Spleen (tissue), 11 donors: ENCODE measurements at regions not wholly inside any gene's neighbourhood (a gene's known extent, or its start where the extent isn't known, plus 50 kb on each side); places are given as distances from the start of the nearest gene placed in this dataset.

ENCODE experiments used
- DNase-seq: peaks from one replicate; pipeline ENCODE4 v3.0.0-alpha.2; 2020
- H3K27ac ChIP-seq, 8 donors: fragments of 200-600 bp; sonication (generic) in 7 of 8; 1 replicate in 4 of 8; 2 replicates in 4 of 8; pipeline versions ENCODE4 v1.5.0 to v1.8.0; 2016 to 2021; ENCODE audit warnings: inconsistent platforms in 4 of 8, mild to moderate bottlenecking in 4 of 8, moderate library complexity in 1 of 8
- H3K27me3 ChIP-seq, 7 donors: fragments of 200-600 bp; sonication (generic) in 6 of 7; replicated peaks in 1 of 7; 1 replicate in 4 of 7; 2 replicates in 3 of 7; pipeline versions ENCODE4 v1.5.0 to v1.8.0; 2016 to 2021; ENCODE audit warnings: inconsistent platforms in 3 of 7, mild to moderate bottlenecking in 1 of 7
- H3K36me3 ChIP-seq, 6 donors: fragments of 200-600 bp; sonication (generic) in 5 of 6; 1 replicate in 4 of 6; 2 replicates in 2 of 6; pipeline versions ENCODE4 v1.5.0 to v1.8.0; 2016 to 2021; ENCODE audit warnings: inconsistent platforms in 2 of 6
- H3K4me1 ChIP-seq, 6 donors: fragments of 200-600 bp; sonication (generic) in 5 of 6; 1 replicate in 3 of 6; 2 replicates in 3 of 6; pipeline versions ENCODE4 v1.5.0 to v1.8.0; 2016 to 2021; ENCODE audit warnings: inconsistent platforms in 3 of 6
- H3K4me3 ChIP-seq, 8 donors: fragments of 200-600 bp; sonication (generic) in 7 of 8; 1 replicate in 4 of 8; 2 replicates in 4 of 8; pipeline versions ENCODE4 v1.5.0 to v1.8.0; 2016 to 2021; ENCODE audit warnings: inconsistent platforms in 4 of 8, mild to moderate bottlenecking in 4 of 8, moderate library complexity in 2 of 8
- H3K9me3 ChIP-seq, 8 donors: fragments of 200-600 bp; sonication (generic) in 7 of 8; 1 replicate in 4 of 8; 2 replicates in 4 of 8; pipeline versions ENCODE4 v1.5.0 to v1.8.0; 2016 to 2021; ENCODE audit warnings: inconsistent platforms in 4 of 8
- POLR2A ChIP-seq, 3 donors: fragments of 450-650 bp; IDR thresholded peaks; one replicate each; pipeline ENCODE4 v1.5.1; 2017; ENCODE audit warnings: antibody characterized with exemption in 3 of 3, mild to moderate bottlenecking in 1 of 3
- POLR2AphosphoS5 ChIP-seq, 3 donors: sonication (generic); formaldehyde crosslinking; IDR thresholded peaks; one replicate each; pipeline ENCODE4 v1.5.1; 2017; ENCODE audit warnings: antibody characterized with exemption in 3 of 3
- WGBS, 5 donors: extraction: QIAGEN DNeasy Blood & Tissue Kit in 3 of 5; methylation state at CpG; one replicate each; pipeline versions ENCODE4 v1.1.5 to v1.1.7; 2013 to 2018; 5-methylcytosine and 5-hydroxymethylcytosine counted together
- intact Hi-C: fragments of 100-400 bp; cut with DNase I; formaldehyde crosslinking; loops from one replicate; pipeline ENCODE4 v1.15.0; 2023; ENCODE audit warnings: low total_unique reads
- TF ChIP-seq, protein P1 (sequence below), 11 experiments: fragments of 200-600 bp in 7 of 11; fragments of 450-650 bp in 4 of 11; sonication (generic) in 4 of 11; IDR thresholded peaks in 8 of 11; conservative IDR thresholded peaks in 3 of 11; 1 replicate in 7 of 11; 2 replicates in 4 of 11; pipeline versions ENCODE4 v1.4.0 to v1.8.0; 2016 to 2021; ENCODE audit warnings: antibody characterized with exemption in 11 of 11, inconsistent platforms in 4 of 11, mild to moderate bottlenecking in 1 of 11
- donor health status: healthy with polysubstance abuse.
- donor health status: DM: no; HTN: no; CAD: no; lungs with moderate emphysema.
- donor health status: DM: no; HTN: no; CAD: no.
- donor health status: Bipolar disorder and iron deficiency.
- donor health status: healthy.
- donor health status: DM: no; HTN: no; CAD: no.
- donor health status: DM: yes; HTN: yes; CAD: no.

GRCh38 chr2:234683950-234684349, 187.1 kb upstream of the ARL4C start:
- H3K9me3 ChIP-seq, result no peaks in the 10 kb centered on the region
- intact Hi-C loops, result no loop called here
- H3K4me3 ChIP-seq, result no peak overlapping the region
- H3K36me3 ChIP-seq, result no peaks in the 10 kb centered on the region
- no peak for DNase-seq
- peaks cover 0 to 3% (median 0%) of the 10 kb centered on the region in 7 donors for H3K27me3 ChIP-seq
- TF ChIP-seq POLR2AphosphoS5 (IDR thresholded peaks at IDR 0.05), result no peak
- TF ChIP-seq POLR2A (IDR thresholded peaks at IDR 0.05), result no peak
- TF ChIP-seq, protein P1, sequence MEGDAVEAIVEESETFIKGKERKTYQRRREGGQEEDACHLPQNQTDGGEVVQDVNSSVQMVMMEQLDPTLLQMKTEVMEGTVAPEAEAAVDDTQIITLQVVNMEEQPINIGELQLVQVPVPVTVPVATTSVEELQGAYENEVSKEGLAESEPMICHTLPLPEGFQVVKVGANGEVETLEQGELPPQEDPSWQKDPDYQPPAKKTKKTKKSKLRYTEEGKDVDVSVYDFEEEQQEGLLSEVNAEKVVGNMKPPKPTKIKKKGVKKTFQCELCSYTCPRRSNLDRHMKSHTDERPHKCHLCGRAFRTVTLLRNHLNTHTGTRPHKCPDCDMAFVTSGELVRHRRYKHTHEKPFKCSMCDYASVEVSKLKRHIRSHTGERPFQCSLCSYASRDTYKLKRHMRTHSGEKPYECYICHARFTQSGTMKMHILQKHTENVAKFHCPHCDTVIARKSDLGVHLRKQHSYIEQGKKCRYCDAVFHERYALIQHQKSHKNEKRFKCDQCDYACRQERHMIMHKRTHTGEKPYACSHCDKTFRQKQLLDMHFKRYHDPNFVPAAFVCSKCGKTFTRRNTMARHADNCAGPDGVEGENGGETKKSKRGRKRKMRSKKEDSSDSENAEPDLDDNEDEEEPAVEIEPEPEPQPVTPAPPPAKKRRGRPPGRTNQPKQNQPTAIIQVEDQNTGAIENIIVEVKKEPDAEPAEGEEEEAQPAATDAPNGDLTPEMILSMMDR (IDR thresholded peaks at IDR 0.05 in 8 of 11, conservative IDR thresholded peaks at IDR 0.05 in 3 of 11), result no peak
- H3K27ac ChIP-seq, result no peak overlapping the region
- WGBS, 5 donors, result 68 to 83% (median 78%) methylated on average over 3 of the region's 3 CpGs
- H3K4me1 ChIP-seq, result no peaks in the 10 kb centered on the region

GRCh38 chr2:234682492-234683228, 185.8 kb upstream of the ARL4C start:
- Histone ChIP-seq H3K36me3 (no peaks in the 10 kb centered on the region), H3K27me3 (peaks cover 0 to 3% (median 0%) of the 10 kb centered on the region in 7 donors), H3K27ac (no peak overlapping the region), H3K9me3 (no peaks in the 10 kb centered on the region), H3K4me1 (no peaks in the 10 kb centered on the region), H3K4me3 (no peak overlapping the region)
- intact Hi-C loops, result no loop called here
- TF ChIP-seq POLR2AphosphoS5 (IDR thresholded peaks at IDR 0.05), result no peak
- TF ChIP-seq, protein P1 (IDR thresholded peaks at IDR 0.05 in 8 of 11, conservative IDR thresholded peaks at IDR 0.05 in 3 of 11), result no peak
- no peak for TF ChIP-seq POLR2A (IDR thresholded peaks at IDR 0.05)
- 75 to 83% (median 78%) methylated on average over 4 of the region's 4 CpGs for WGBS, 5 donors
- no peak for DNase-seq

DNA sequence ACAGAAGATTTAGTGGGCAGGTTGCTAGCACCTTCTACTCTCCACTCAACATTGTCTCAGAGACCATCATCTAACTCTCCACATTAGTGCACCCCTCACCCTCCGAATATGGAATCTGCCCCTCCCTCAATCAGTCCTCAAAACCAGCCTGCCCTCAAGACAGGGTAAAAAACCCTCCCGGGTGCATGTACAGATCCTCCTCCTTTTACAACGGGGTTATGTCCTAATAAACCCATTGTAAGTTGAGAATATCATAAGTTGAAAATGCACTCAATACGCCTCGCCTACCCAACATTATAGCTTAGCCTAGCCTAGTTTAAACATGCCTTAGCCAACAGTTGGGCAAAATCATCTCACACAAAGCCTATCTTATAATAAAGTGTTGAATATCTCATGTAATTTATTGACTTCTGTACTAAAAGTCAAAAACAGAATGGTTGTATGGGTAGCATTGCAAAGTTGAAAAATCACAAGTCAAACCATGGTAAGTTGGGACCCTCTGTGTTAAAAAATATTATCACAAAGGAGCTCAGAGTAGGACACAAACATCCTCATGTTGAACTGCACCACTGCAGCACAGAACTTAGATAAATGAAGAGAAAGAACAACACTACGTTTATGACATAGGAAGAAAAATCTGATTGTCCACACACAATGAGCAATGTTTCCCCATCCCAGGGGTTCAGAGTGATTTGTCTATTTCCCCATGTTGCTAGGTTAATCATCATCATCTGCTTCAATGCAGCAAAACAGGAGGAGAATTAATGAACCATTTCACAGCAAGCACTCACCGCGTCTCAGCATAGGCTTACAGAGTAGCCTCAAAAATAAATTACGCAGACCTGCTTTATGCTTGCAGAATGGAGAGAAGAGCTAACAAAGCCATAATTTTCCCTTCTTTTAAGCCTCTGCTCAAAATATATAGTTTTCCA, 184.1 kb upstream of the ARL4C start:
- no peak overlapping the region for H3K4me3 ChIP-seq
- 83 to 97% (median 91%) methylated on average over 9 of the region's 9 CpGs for WGBS, 5 donors
- H3K36me3 ChIP-seq, result no peaks in the 10 kb centered on the region
- TF ChIP-seq, protein P1 (IDR thresholded peaks at IDR 0.05 in 8 of 11, conservative IDR thresholded peaks at IDR 0.05 in 3 of 11), result no peak
- TF ChIP-seq POLR2AphosphoS5 (IDR thresholded peaks at IDR 0.05) (no peak), POLR2A (IDR thresholded peaks at IDR 0.05) (no peak)
- no peak for DNase-seq
- intact Hi-C loops, result no loop called here
- no peaks in the 10 kb centered on the region for H3K9me3 ChIP-seq
- H3K27me3 ChIP-seq, result no peaks in the 10 kb centered on the region
- H3K27ac ChIP-seq, result peak overlapping the region in 1 of 8 donors; percentile 57
- no peaks in the 10 kb centered on the region for H3K4me1 ChIP-seq
